IPS DF 6.9 (cell line): ENCODE measurements at regions not wholly inside any gene's neighbourhood (a gene's known extent, or its start where the extent isn't known, plus 50 kb on each side); places are given as distances from the start of the nearest gene placed in this dataset.
A peak's percentile ranks its signal among the peaks of the same experiment; 100 is the strongest.

ENCODE experiments used
- DNase-seq: peaks from one replicate; pipeline ENCODE4 v3.0.0-alpha.2; 2013; ENCODE audit warnings: low read depth, low spot score
- H3K27ac ChIP-seq: one replicate; pipeline ENCODE4 v1.5.1; 2013; ENCODE audit warnings: low read length, control low read depth
- H3K27me3 ChIP-seq: 2 replicates; pipeline ENCODE4 v1.6.1; 2013; ENCODE audit warnings: mild to moderate bottlenecking, low read length; ENCODE audit not compliant: control insufficient read depth, insufficient read depth
- H3K36me3 ChIP-seq: 2 replicates; pipeline ENCODE4 v1.6.1; 2013; ENCODE audit warnings: low read length; ENCODE audit not compliant: control insufficient read depth, insufficient read depth
- H3K4me1 ChIP-seq: 2 replicates; pipeline ENCODE4 v1.6.1; 2013; ENCODE audit warnings: low read length; ENCODE audit not compliant: control insufficient read depth, insufficient read depth
- H3K4me3 ChIP-seq: 2 replicates; pipeline ENCODE4 v1.5.1; 2013; ENCODE audit warnings: mild to moderate bottlenecking, low read length
- H3K9me3 ChIP-seq: 2 replicates; pipeline ENCODE4 v1.6.1; 2013; ENCODE audit warnings: low read length, inconsistent platforms; ENCODE audit not compliant: control insufficient read depth, insufficient read depth
- WGBS: extraction: QIAGEN DNeasy Blood & Tissue Kit; methylation state at CpG from one replicate; pipeline ENCODE4 v1.1.7; 2013; ENCODE audit warnings: mixed read lengths, missing lambda C conversion rate; ENCODE audit not compliant: insufficient read length, insufficient coverage; 5-methylcytosine and 5-hydroxymethylcytosine counted together

DNA sequence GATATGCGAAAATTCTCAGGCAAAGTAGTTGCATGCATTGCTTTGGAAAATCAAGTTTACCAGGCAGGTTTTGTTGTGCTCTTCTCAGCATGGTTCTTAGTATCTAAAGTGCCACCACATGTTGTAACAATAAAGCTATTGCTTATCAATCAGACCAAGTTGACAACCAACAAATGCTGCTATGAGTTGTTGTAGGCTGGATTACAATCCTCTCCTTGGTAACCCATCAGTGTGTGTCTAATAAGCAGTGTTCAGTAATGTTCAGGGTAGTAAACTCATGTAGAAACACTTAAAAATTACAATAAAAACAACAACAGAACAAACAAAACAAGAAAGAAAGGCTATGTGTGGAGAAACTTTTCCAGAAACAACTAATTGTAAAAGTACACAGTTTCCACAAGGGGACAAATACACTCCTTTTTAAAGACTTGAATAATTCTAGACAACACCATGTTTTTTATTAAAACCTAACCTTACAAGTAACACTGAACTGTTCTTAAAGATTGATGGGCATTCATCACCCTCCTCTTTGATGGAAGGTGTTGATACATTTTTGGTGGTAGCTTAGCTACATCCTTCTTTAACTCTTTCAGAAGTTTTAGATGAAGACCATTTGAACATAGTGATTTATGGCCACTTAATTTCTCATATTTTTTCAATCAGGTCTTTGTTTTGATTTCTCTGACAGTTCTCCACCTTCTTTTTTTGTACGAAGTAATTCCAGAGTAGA, 370.9 kb upstream of the SEMA3A start:
- H3K36me3 ChIP-seq, result no peaks in the 10 kb centered on the region
- WGBS, result no CpG with 5 or more reads among the region's 2 CpGs
- no peaks in the 10 kb centered on the region for H3K9me3 ChIP-seq
- no peak overlapping the region for H3K27ac ChIP-seq
- H3K4me1 ChIP-seq, result no peaks in the 10 kb centered on the region
- H3K27me3 ChIP-seq, result no peaks in the 10 kb centered on the region
- no peak overlapping the region for H3K4me3 ChIP-seq
- no peak for DNase-seq

DNA sequence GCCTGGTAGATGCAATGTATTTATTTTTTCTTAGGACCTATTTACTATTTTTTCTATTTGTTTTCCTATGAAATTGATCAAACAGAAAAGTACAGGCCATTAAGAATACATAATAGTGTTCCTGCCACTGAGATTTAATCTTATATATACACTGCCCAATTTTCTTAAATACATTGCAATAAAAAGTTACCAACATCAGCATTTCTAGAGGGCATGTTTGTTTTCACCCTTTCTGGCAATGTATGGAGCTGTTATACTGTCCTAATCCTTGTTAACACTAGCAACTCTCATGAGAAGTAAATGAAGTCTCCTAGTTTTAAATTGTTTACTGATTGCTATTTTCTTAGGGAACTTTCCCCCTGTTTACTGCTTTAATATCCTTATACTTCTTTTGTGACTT, 359.1 kb upstream of the SEMA3A start:
- no peaks in the 10 kb centered on the region for H3K27me3 ChIP-seq
- no peaks in the 10 kb centered on the region for H3K9me3 ChIP-seq
- H3K4me1 ChIP-seq, result no peaks in the 10 kb centered on the region
- DNase-seq, result no peak
- no peak overlapping the region for H3K27ac ChIP-seq
- H3K4me3 ChIP-seq, result no peak overlapping the region
- no peaks in the 10 kb centered on the region for H3K36me3 ChIP-seq

DNA sequence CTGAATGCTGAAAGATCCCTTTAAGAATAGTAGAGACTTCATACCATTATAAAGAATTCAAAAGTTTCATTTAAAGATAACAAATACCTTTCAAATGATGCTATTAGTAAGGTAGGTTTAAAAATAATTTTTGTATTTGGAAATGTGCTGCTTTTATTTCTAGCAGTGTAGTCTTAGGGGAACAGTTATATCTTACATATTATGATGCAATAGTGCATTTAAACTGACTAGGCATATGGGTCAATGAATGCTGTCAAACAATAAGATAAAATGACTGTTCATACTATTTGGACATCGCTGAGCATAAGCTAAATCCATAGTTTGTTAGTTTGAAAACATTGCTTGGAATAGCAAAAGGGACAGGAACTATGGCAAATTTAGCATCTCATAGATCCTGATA, 354.8 kb upstream of the SEMA3A start:
- Histone ChIP-seq H3K27me3 (no peaks in the 10 kb centered on the region), H3K4me3 (no peak overlapping the region), H3K9me3 (no peaks in the 10 kb centered on the region), H3K36me3 (no peaks in the 10 kb centered on the region), H3K4me1 (no peaks in the 10 kb centered on the region), H3K27ac (no peak overlapping the region)
- no peak for DNase-seq
- no CpG with 5 or more reads among the region's 1 CpG for WGBS

DNA sequence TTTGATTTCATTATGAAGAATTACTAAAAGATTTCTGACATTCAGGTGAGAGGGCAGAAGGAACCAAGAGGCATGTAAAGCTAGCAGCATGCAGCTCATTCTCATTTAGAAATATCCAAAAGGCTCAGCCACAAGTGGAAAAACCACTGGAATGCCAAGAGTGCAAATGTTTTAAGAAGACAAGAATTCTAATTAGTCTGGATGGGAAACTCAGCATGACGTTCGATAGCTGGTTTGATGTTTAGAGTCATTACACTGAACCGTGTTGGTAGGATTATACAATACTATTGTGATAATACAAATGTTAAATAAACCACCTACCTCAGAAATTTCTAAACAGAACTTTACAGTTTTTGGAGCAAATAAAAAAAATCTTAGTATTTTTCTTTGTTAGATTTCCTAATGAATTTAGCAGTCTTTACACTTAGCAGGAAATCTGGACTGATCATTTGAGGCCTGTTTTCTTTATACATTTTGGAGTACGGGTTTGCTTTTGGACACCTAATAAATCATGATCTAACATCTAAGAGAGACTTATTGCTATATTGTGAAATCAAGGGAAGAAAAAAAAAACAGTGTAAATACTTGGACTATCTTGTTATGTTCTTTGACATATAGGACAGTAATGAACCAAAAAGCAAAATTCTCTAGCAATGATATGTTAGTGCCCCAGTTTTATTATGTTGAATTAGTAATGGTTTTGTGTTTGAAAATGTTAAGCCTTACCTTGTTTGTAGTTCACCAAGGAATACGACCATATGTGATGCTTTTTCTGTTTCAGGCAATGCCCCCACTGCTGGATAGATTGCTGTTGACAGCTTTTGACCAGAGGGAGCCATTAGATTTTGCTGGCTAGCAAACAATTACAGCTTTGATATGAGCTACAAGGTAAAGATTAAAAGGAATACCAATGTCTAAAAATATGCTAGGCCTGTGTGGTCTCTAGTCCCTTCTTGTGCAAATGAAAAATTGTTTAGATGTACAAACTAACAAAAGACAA, 354.1 kb upstream of the SEMA3A start:
- no peaks in the 10 kb centered on the region for H3K27me3 ChIP-seq
- H3K4me3 ChIP-seq, result no peak overlapping the region
- H3K36me3 ChIP-seq, result no peaks in the 10 kb centered on the region
- H3K9me3 ChIP-seq, result no peaks in the 10 kb centered on the region
- no peaks in the 10 kb centered on the region for H3K4me1 ChIP-seq
- H3K27ac ChIP-seq, result no peak overlapping the region
- no CpG with 5 or more reads among the region's 5 CpGs for WGBS
- DNase-seq, result peak; percentile 25

DNA sequence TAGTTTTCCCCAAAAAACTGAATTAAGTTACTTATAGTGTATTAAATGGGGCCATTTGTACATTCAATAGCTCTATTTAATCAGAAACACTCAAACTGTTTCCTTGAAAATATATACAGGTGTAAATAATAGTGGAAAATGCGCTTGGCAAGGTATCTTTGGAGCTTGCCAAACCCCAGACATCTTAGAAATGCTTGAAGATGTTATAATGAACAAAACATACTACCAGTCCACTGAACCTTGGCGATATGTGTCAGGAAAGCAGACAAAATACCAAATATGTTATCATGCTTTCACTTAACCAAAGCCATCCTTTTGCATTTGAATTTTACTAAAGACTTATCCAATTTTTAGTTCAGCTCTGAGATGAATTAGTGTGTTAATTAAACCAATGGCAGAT, 352.7 kb upstream of the SEMA3A start:
- Histone ChIP-seq H3K27me3 (no peaks in the 10 kb centered on the region), H3K27ac (no peak overlapping the region), H3K36me3 (no peaks in the 10 kb centered on the region), H3K4me1 (no peaks in the 10 kb centered on the region), H3K9me3 (no peaks in the 10 kb centered on the region), H3K4me3 (no peak overlapping the region)
- WGBS, result no CpG with 5 or more reads among the region's 2 CpGs
- DNase-seq, result no peak

DNA sequence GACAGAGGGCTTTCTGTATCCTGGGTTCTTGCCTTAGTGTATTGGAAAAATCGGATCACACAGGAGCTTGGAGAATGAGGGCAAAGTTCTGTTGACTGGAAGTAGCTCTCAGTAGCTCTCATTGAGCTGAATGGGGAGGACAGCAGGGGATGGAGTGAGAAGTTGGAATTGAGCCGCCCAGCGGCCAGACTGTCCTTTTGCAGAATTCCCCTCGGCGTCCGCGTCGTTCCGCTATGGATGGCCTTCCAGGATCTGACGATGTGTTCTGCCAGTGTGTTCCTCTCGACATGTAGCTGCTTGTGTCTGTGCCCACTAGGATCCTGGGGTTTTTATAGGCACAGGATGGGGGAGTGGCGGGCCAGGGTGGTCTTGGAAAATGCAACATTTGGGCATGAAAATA, 351.8 kb upstream of the SEMA3A start:
- Histone ChIP-seq H3K9me3 (no peaks in the 10 kb centered on the region), H3K36me3 (no peaks in the 10 kb centered on the region), H3K4me3 (no peak overlapping the region), H3K4me1 (no peaks in the 10 kb centered on the region), H3K27ac (no peak overlapping the region), H3K27me3 (no peaks in the 10 kb centered on the region)
- DNase-seq, result no peak
- no CpG with 5 or more reads among the region's 12 CpGs for WGBS

DNA sequence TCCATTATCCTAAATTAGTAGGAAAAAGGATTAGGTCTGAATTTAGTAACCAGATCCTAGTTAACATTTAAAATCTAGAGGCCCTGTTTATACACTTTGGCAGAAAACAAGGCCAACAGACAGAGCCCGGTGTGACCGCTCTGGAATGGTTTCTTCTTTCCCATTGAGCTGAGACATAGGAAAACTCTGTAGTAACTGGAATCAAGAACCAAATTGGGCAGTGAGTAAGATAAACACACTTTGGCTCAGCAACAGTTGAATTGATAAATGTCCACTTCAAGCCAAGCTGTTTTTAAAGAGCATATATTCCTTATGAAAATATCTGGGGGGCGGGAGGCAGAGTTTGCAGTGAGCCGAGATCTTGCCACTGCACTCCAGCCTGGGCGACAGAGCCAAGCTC, 343.7 kb upstream of the SEMA3A start:
- H3K36me3 ChIP-seq, result no peaks in the 10 kb centered on the region
- no peak overlapping the region for H3K27ac ChIP-seq
- H3K4me3 ChIP-seq, result no peak overlapping the region
- no CpG with 5 or more reads among the region's 5 CpGs for WGBS
- H3K9me3 ChIP-seq, result no peaks in the 10 kb centered on the region
- H3K27me3 ChIP-seq, result no peaks in the 10 kb centered on the region
- DNase-seq, result no peak
- H3K4me1 ChIP-seq, result peaks cover 1% of the 10 kb centered on the region; the same call in 1 of the 2 replicates

DNA sequence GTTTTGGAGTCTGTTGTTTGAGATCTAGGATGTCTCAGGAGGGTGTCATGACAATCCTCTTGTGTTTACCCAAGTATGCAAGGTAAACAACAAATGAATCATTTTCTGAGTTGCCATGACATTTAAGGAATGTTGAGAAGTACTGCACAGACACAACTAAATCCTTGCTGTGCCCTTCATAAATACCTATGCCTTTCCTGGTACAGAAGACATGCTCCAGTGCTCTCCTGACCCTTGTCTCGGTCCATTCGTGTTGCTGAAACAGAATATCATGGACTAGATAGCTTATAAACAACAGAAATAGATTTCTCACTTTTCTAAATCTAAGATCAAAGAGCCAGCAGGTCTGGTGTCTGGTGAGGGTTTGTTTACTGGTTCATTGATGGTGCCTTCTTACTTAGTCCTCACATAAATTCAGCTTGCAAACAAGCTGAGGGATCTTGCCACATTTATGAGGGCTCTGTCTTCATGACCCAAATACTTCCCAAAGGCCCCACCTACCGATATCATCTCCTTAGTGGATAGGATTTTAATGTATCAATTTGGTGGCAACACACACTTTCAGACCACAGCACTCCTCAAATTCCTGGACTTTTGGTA, 341.8 kb upstream of the SEMA3A start:
- Histone ChIP-seq H3K36me3 (no peaks in the 10 kb centered on the region), H3K4me1 (peaks cover 3% of the 10 kb centered on the region; the same call in 1 of the 2 replicates), H3K27ac (no peak overlapping the region), H3K4me3 (no peak overlapping the region), H3K27me3 (no peaks in the 10 kb centered on the region), H3K9me3 (no peaks in the 10 kb centered on the region)
- WGBS, result no CpG with 5 or more reads among the region's 3 CpGs
- no peak for DNase-seq

DNA sequence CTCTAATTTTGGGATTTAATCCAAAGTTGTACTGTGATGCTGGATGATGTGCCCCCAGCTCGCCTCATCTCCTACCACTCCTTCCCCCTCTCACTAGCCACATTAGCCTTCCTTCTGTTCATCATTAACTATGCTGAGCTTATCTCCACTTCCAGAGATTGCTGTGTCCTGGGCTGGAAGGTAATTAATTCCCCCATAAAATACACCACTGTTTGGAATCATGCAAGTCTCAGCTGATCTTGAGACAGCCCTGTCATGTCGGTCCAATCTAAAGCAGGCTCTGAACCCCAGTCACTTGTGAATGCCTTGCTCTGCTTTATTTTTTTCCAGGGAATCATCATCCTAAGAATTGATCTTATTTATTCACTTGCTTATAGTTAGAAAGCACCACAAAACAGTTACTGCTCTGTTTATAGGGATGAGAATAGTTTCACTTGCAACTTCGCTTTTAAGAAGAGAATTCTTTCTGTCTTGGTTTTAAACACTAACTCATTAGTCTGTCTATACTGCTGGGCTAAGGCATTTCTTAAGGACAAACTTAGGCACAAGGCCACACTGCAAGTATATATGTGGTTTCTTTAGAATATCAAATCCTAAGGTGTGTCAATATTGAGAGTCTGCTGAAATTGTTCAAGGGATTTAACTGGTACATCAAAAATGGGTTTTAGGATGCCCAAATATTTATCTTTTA, 341.1 kb upstream of the SEMA3A start:
- Histone ChIP-seq H3K4me3 (no peak overlapping the region), H3K36me3 (no peaks in the 10 kb centered on the region), H3K9me3 (no peaks in the 10 kb centered on the region), H3K4me1 (peaks cover 3% of the 10 kb centered on the region; the same call in 1 of the 2 replicates), H3K27me3 (no peaks in the 10 kb centered on the region), H3K27ac (no peak overlapping the region)
- no peak for DNase-seq
- WGBS, result no CpG with 5 or more reads among the region's 3 CpGs

DNA sequence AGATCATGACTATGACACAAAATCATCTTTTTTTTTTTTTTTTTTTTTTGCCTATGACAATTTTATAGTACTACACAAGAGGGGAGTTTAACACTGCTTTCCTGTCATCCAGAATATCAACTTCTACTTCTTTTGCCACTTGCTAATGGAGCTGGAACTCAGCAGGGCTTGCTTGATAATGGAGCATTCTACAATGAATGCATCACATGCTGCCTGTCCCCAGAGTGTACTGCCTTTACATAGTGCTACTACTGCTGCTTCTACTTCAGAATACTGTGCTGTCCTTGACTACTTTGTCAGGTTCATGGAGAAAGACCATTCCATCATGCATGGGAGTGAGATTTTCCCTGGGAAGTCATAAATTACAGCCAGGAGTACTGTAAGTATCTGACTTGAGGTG, 338.6 kb upstream of the SEMA3A start:
- H3K36me3 ChIP-seq, result no peaks in the 10 kb centered on the region
- no peak for DNase-seq
- peaks cover 3% of the 10 kb centered on the region; the same call in 1 of the 2 replicates for H3K4me1 ChIP-seq
- H3K27me3 ChIP-seq, result no peaks in the 10 kb centered on the region
- no peak overlapping the region for H3K4me3 ChIP-seq
- no peak overlapping the region for H3K27ac ChIP-seq
- no peaks in the 10 kb centered on the region for H3K9me3 ChIP-seq
